MV-4-11 (cell line): ENCODE measurements at regions not wholly inside any gene's neighbourhood (a gene's known extent, or its start where the extent isn't known, plus 50 kb on each side); places are given as distances from the start of the nearest gene placed in this dataset.

ENCODE experiments used
- DNase-seq: peaks from one replicate; lab custom pipeline; 2025; lab: John Stamatoyannopoulos, UW

DNA sequence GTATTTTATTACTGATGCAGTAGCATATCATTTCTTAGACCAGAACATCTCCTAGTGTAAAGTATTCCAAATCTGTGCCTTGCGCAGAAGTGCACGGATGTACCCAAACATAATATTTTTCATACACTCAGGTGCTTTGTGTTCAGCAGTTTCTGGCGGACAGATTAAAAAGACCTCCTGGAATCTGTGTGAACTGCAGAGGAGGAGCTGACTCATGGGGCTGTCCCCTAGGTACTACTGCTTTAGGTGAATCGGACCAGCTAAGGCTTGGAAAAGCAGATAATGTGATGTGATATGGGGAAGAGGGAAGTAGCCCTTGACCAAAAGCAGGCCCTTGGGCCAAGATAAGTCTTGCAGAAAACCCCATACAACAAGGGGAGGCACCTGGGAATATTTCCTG is 310.1 kb downstream of the PLK2 start:
- no peak for DNase-seq

- no peak for DNase-seq
These were observed 310.5 kb downstream of the PLK2 start for GRCh38 chr5:58149345-58149744.

- DNase-seq, result no peak
These were observed 311.6 kb downstream of the PLK2 start for GRCh38 chr5:58148254-58148775.

DNA sequence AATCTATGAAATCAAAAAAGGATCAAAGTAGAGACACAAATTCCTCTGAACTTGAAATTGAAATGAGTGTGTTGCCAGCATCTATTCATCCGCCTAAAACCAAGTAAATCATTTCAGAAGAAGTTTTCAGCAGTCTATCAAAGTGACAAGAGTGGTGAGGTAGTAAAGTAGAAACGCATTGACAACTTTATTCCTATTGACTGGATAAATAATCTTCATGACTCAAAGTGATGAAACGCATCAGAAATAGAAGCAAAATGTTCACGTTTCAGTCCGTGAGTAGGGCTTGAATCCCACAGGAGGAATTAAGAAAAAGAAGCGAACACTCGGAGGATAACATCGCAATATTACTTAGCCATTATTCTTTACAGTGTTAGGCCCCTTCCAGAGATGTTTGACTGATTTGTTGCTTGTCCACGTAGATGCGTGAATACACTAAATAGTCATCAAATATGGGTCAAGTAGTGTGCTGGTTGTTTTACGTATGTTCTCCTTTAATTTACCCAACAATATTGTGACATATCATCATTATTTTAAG is 314.4 kb downstream of the PLK2 start:
- no peak for DNase-seq

- DNase-seq, result no peak
These were observed 316.2 kb downstream of the PLK2 start for GRCh38 chr5:58143727-58144126.

DNA sequence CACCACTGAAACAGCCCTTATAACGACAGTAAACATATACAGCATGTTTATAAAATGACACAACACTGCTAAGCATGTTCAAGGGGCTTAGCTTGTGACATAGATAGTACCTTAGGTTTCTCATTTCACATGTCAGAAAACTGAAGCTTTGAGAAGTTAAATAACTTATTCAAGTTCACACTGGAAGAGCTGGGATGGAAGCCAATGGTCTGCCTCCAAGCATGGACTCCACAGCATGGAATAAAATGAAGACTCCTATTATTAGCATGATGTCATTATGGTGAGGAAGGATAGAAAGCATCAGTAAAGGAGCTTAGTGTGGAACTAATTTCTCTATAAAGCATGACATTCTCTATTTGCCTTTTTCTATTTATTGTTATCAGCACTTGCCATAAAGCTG is 316.7 kb downstream of the PLK2 start:
- DNase-seq, result no peak

DNA sequence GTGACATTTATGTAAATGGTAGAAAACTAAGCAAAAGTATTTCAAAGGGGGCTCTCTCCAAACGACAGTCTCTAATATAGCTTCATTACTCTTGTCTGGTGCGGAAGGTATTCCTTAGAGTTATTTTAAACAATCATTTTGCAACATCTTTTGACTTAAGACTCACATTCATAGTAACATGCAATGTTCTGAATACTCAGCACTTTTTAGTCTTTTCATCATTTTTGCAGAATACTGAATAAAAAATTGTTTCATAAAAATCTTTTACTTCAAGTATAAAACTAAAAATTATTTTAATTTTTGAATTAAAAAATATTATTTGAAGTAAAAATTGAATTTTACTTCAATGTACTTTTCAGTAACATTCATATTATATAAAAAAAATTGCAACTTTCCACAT is 321.1 kb downstream of the PLK2 start:
- DNase-seq, result no peak

- DNase-seq, result no peak
These were observed 323.5 kb downstream of the PLK2 start for GRCh38 chr5:58136406-58136805.

GRCh38 chr5:58135571-58136335 is 324.1 kb downstream of the PLK2 start:
- DNase-seq, result no peak

DNA sequence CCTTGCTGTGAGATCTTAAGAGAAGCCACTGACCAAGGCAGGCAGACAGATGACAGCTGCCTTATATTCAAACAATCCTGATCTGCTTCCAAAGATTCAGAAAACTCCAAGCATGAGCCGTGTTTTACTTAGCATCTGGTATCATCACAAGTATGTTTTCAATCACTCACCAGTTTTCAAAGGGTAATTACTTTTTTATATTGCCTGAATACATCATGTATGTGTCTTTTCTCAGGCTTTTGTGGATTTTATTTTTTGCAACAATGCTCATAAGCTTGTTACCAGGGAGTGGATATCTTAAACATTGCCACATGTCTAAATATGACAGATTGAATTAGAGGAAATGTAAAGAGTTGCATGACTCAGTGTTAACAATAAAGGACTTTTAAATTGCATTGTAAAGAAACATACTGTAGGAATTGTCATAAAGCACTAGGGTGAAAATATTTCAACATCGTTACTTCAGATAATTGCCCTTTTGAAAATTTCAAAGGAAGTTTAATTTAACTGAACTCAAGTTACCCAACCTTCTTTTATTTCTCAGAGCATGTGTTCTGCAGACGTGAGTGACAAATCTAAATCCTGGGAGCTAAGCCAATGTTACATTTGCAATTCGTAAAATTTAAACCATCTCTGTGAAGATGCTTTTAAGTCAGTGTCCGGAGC is 326.1 kb downstream of the PLK2 start:
- no peak for DNase-seq

GRCh38 chr5:58133216-58133615 is 326.7 kb downstream of the PLK2 start:
- DNase-seq, result no peak

DNA sequence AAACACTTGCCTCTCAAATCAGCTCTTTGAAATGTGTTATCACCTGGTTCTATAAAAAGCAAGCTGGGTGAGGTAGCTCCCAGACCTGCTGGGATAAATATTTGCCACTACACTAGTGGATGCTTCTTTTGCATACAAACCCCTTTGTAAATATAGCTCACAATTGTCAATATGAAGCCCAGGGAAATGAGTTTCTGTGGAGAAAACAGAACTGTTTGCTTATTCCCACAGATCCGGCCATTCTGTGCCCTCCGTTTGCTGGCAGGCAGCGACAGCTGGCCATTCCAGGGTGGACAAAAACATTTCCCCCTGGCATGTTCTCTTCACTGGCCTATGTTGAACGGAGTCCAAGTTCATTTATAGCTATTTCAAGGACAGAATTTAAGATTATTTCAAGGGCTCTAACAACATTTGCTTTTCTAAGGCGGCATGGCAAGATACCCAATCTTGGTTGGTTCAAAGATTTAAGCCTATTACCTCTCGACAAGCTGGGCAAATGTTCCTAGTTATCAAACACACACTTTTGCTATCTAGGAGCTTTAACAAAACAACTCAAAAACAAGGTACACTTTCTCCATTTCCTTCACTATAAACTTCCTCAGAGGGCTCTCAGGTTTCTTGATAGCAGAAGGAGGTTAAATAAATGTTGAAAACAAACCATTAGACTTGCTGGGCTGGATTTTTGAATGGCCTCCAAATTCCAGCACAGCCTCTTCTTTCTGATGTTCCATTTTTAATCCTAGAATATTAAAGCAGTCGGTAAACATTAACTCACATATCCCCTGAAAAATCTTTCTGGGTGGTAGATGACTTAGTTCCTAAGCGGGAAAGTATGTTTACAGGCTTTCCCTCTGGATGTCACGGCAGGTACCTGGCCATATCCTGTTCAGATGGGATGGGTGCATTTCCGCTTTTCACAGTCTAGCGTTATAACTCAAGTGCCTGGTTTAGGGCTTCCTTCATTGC is 332.3 kb downstream of the PLK2 start:
- no peak for DNase-seq

DNA sequence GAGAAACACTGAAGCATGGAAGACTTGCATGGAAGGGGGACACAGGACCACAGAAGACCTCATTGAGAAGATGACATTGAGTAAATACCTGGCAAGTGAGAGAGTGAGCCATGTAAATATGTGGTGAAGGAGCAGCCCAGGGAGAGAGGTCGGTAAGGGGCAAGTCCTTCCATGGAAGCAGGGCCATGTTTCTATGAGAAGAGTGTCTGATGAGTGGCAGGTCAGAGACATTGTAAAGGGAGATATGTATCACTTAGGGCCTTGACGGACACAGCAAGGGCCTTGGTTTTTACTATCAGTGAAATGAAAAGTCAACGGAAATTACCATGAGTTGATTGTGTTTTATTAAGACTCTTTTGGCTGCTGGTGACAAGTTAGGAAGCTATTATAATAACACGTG is 336.4 kb downstream of the PLK2 start:
- no peak for DNase-seq

DNA sequence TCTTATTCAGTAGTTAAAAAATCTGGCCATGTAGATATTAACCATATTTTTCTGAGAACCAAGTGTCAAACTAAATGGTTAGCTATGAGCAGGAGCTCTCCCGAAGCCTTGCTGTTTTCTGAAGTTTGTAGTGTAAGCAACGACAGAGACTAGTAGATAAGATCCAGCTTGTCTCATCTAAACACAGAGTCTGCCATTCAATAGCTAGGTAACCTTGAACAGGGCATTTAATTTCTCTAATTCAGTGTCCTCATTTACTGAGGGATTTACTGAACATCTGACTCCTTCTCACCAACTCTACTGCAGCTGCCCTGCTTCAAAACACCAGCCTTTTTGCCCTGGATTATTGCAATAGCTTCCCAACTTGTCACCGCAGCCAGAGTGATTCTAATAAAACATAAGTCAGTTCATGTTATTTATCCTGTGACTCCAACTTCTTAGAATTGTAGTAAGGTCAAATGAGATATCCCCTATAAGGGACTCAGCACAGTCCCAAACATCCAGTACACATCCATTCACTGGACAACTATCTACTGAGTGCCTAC is 337.0 kb downstream of the PLK2 start:
- no peak for DNase-seq

GRCh38 chr5:58122157-58122556 is 337.7 kb downstream of the PLK2 start:
- DNase-seq, result no peak

GRCh38 chr5:58121391-58121790 is 338.5 kb downstream of the PLK2 start:
- DNase-seq, result no peak

DNA sequence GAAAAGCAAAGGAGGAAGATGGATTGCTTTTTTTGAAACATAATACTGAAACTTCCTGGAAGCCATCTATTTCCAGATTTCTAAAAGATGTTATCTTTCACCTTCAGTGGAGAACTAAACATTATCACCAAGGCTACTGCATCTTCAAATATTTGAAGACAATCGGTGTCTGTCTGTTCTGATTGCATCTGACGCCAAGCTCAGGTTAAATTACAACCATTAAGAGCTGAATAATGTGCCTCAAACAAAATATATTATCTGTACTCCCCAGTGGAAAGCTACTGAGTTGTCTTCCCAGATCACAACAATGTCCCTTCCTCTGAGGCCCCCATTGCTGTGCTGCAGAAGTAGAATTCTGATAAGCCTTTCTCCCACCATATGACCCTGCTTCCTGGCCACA is 342.3 kb downstream of the PLK2 start:
- no peak for DNase-seq

- DNase-seq, result no peak
These were observed 343.5 kb downstream of the PLK2 start for GRCh38 chr5:58116346-58116745.

GRCh38 chr5:58115811-58116210 is 344.1 kb downstream of the PLK2 start:
- no peak for DNase-seq

DNA sequence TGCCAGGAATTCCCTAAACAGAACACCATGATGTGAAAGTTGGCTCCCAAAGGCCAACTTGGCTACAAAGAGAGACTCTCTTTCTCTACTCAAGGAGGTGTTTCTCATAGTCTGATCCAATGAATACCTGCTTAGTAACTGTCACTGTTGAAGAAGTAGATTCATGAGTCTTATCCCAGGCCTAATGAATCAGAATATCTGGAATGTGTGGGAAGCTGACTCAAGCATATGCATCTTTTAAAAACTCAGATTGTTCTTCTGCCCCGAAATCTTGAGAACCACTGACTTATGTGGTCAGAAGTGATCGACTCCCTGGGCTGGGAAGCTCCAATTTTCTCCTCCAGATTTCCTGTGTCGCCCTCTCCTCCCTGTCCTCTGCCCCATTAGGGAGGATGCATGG is 345.6 kb downstream of the PLK2 start:
- DNase-seq, result no peak

DNA sequence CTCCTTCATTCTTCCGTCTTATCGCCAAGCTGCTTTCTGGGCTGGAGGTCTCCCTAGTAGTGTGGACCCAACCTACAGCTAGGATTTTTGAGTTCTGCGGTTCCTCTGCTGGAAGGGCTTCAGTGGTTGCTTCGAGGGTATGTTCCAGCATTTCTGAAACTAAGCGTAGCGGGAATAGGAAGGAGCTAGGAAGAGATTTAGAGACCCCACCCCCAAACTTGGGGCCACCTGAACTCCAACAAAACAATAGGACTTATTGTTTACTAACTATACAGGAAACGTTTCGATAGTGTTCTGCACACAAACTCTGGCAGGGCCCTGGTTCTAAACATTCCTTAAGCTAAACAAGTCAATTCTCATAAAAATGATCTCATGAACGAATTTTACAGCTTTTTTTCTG is 346.7 kb downstream of the PLK2 start:
- no peak for DNase-seq

- DNase-seq, result no peak
These were observed 351.4 kb downstream of the PLK2 start for GRCh38 chr5:58108511-58108910.
